Prostate gland (tissue), 2 donors: ENCODE measurements at regions not wholly inside any gene's neighbourhood (a gene's known extent, or its start where the extent isn't known, plus 50 kb on each side); places are given as distances from the start of the nearest gene placed in this dataset.

Experiments used
- DNase-seq: peaks from one replicate; pipeline ENCODE4 v3.0.0-alpha.2; 2019; ENCODE audit warnings: low spot score
- H3K27ac ChIP-seq, 2 donors: fragments of 200-600 bp; sonication (generic); 2 replicates each; pipeline ENCODE4 v1.5.1; 2017 to 2019
- H3K27me3 ChIP-seq: fragments of 200-600 bp; sonication (generic); replicated peaks from 2 replicates; pipeline ENCODE4 v1.5.1; 2019; ENCODE audit not compliant: insufficient read depth
- H3K36me3 ChIP-seq, 2 donors: fragments of 200-600 bp; sonication (generic); 1 replicate in 1 of 2; 2 replicates in 1 of 2; pipeline versions ENCODE4 v1.5.1 to v1.8.1; 2017 to 2019
- H3K4me1 ChIP-seq: fragments of 200-600 bp; sonication (generic); replicated peaks from 2 replicates; pipeline ENCODE4 v1.5.1; 2019
- H3K4me3 ChIP-seq, 2 donors: fragments of 200-600 bp; sonication (generic); 2 replicates each; pipeline ENCODE4 v1.5.1; 2017 to 2019
- H3K9me3 ChIP-seq: fragments of 200-600 bp; sonication (generic); 2 replicates; pipeline ENCODE4 v1.5.1; 2017
- CTCF ChIP-seq, 4 experiments: fragments of 200-600 bp in 2 of 4; fragments of 450-650 bp in 2 of 4; sonication (generic) in 2 of 4; IDR thresholded peaks; 1 replicate in 3 of 4; 2 replicates in 1 of 4; pipeline ENCODE4 v1.5.1; 2016 to 2019; ENCODE audit warnings: antibody characterized with exemption in 4 of 4, mild to moderate bottlenecking in 2 of 4, moderate library complexity in 2 of 4
- POLR2A ChIP-seq: fragments of 450-650 bp; IDR thresholded peaks from one replicate; pipeline ENCODE4 v1.6.1; 2016; ENCODE audit warnings: antibody characterized with exemption, mild to moderate bottlenecking
- POLR2AphosphoS5 ChIP-seq: sonication (generic); formaldehyde crosslinking; IDR thresholded peaks from one replicate; pipeline ENCODE4 v1.6.1; 2017; ENCODE audit warnings: antibody characterized with exemption
- WGBS: methylation state at CpG from one replicate; pipeline ENCODE4 v1.1.5; 2018; 5-methylcytosine and 5-hydroxymethylcytosine counted together
- intact Hi-C: fragments of 100-400 bp; cut with DNase I; formaldehyde crosslinking; loops from one replicate; pipeline ENCODE4 v1.14.2; 2022

GRCh38 chr9:79939819-79940218 lies 368.1 kb downstream of the TLE4 start:
- H3K27ac ChIP-seq: no peak overlapping the region
- no peak for DNase-seq
- intact Hi-C loops: no loop called here
- no peak for TF ChIP-seq CTCF (IDR thresholded peaks at IDR 0.05)
- no peak for TF ChIP-seq POLR2AphosphoS5
- TF ChIP-seq POLR2A: no peak
- 9% methylated on average over 5 of the region's 5 CpGs for WGBS
- H3K9me3 ChIP-seq: no peaks in the 10 kb centered on the region
- no peaks in the 10 kb centered on the region for H3K27me3 ChIP-seq
- H3K4me1 ChIP-seq: no peaks in the 10 kb centered on the region
- H3K36me3 ChIP-seq: no peaks in the 10 kb centered on the region
- no peak overlapping the region for H3K4me3 ChIP-seq

DNA sequence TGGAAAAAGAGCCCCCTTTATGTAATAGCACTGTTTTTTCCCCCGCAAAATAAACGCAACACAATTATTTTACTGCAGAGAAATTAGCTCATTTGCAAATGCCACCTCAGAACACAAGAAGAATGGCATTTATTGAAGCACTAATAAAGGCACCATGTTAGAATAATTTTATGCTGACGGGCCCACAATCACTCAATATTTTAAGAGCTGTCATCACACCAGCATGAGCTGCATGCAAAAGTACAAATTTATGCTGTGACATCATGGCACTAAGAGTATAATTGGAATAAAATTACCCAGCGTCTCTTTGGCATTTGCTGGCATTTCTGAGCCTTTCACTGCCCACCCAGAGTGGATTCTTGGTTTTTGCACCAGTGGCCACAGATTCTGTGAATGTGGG lies 364.6 kb downstream of the TLE4 start:
- DNase-seq: no peak
- no peaks in the 10 kb centered on the region for H3K27me3 ChIP-seq
- TF ChIP-seq POLR2AphosphoS5 (no peak), CTCF (IDR thresholded peaks at IDR 0.05) (no peak), POLR2A (no peak)
- H3K27ac ChIP-seq: no peak overlapping the region
- WGBS: 94% methylated on average over 4 of the region's 4 CpGs
- H3K4me1 ChIP-seq: no peaks in the 10 kb centered on the region
- H3K4me3 ChIP-seq: no peak overlapping the region
- intact Hi-C loops: no loop called here
- H3K36me3 ChIP-seq: no peaks in the 10 kb centered on the region
- H3K9me3 ChIP-seq: no peaks in the 10 kb centered on the region

- DNase-seq: no peak
- Histone ChIP-seq H3K4me3 (no peak overlapping the region), H3K36me3 (no peaks in the 10 kb centered on the region), H3K27ac (no peak overlapping the region), H3K27me3 (no peaks in the 10 kb centered on the region), H3K9me3 (no peaks in the 10 kb centered on the region), H3K4me1 (no peaks in the 10 kb centered on the region)
- intact Hi-C loops: no loop called here
- WGBS: 87% methylated on average over 4 of the region's 4 CpGs
- TF ChIP-seq POLR2A (no peak), CTCF (IDR thresholded peaks at IDR 0.05) (no peak), POLR2AphosphoS5 (no peak)
Observed at GRCh38 chr9:79929285-79929684, 357.5 kb downstream of the TLE4 start.

DNA sequence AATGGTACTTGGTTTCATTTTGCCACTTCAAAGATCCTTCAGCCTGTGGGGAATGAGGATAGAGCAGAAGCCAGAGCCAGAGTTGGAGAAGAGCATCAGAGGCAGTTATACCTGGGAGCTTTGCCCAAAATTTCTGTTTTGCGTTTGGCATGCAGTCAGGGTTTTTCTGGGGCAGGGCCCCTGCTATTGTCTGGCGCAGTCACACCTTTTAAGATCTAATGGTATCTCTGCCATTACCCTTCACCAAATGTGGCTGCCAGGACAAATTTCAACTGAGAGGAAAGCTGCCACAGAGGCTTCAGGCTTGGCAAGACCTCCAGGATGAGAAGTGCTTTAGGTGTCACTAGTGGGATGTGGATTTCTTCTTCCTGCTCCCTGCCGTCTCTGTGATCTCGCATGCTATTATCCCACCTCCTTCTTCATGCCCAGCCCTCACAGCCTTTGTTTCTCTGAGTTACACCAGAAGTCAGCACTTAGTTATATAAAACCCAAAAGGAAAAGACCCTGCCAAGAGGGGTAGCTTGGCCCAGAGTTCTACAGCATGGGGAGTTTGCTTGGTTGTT lies 357.0 kb downstream of the TLE4 start:
- Histone ChIP-seq H3K4me3 (no peak overlapping the region), H3K27ac (no peak overlapping the region), H3K36me3 (no peaks in the 10 kb centered on the region), H3K27me3 (no peaks in the 10 kb centered on the region), H3K4me1 (no peaks in the 10 kb centered on the region), H3K9me3 (no peaks in the 10 kb centered on the region)
- intact Hi-C loops: no loop called here
- 80% methylated on average over 4 of the region's 4 CpGs for WGBS
- DNase-seq: no peak
- TF ChIP-seq POLR2AphosphoS5 (no peak), POLR2A (no peak), CTCF (IDR thresholded peaks at IDR 0.05) (no peak)

- H3K4me1 ChIP-seq: no peaks in the 10 kb centered on the region
- intact Hi-C loops: no loop called here
- no peaks in the 10 kb centered on the region for H3K36me3 ChIP-seq
- TF ChIP-seq CTCF (IDR thresholded peaks at IDR 0.05): no peak
- no peak for TF ChIP-seq POLR2AphosphoS5
- TF ChIP-seq POLR2A: no peak
- H3K9me3 ChIP-seq: no peaks in the 10 kb centered on the region
- H3K27ac ChIP-seq: no peak overlapping the region
- no peaks in the 10 kb centered on the region for H3K27me3 ChIP-seq
- no peak overlapping the region for H3K4me3 ChIP-seq
- no peak for DNase-seq
Observed at GRCh38 chr9:79925326-79925725, 353.6 kb downstream of the TLE4 start.
